HG03060 (cell line): ENCODE measurements at regions not wholly inside any gene's neighbourhood (a gene's known extent, or its start where the extent isn't known, plus 50 kb on each side); places are given as distances from the start of the nearest gene placed in this dataset.

Experiments
- ATAC-seq: cut with Tn5 transposase; IDR thresholded peaks from one replicate; pipeline ENCODE4 v1.9.1; 2021; ENCODE audit warnings: low read depth, moderate number of reproducible peaks; ENCODE audit not compliant: unreplicated experiment

- ATAC-seq: no peak
These were observed 550.6 kb downstream of the LTN1 start for GRCh38 chr21:28442085-28442484.

- ATAC-seq: no peak
These were observed 552.9 kb downstream of the LTN1 start for GRCh38 chr21:28439788-28440187.

- ATAC-seq: no peak
These were observed 553.4 kb downstream of the LTN1 start for GRCh38 chr21:28439251-28439650.

- no peak for ATAC-seq
These were observed 555.6 kb downstream of the LTN1 start for GRCh38 chr21:28437061-28437460.

GRCh38 chr21:28436286-28436932 lies 556.3 kb downstream of the LTN1 start:
- ATAC-seq: no peak

GRCh38 chr21:28431527-28432200 lies 561.0 kb downstream of the LTN1 start:
- no peak for ATAC-seq

- no peak for ATAC-seq
These were observed 561.7 kb downstream of the LTN1 start for GRCh38 chr21:28431022-28431421.

- no peak for ATAC-seq
These were observed 563.5 kb downstream of the LTN1 start for GRCh38 chr21:28429161-28429560.

- no peak for ATAC-seq
These were observed 565.2 kb downstream of the LTN1 start for GRCh38 chr21:28427394-28428022.

GRCh38 chr21:28426545-28426944 lies 566.1 kb downstream of the LTN1 start:
- no peak for ATAC-seq

- no peak for ATAC-seq
These were observed 569.0 kb downstream of the LTN1 start for GRCh38 chr21:28423521-28424190.

- no peak for ATAC-seq
These were observed 570.8 kb downstream of the LTN1 start for GRCh38 chr21:28421716-28422524.

GRCh38 chr21:28419811-28420210 lies 572.9 kb downstream of the LTN1 start:
- ATAC-seq: no peak

- ATAC-seq: no peak
These were observed 573.8 kb downstream of the LTN1 start for GRCh38 chr21:28418726-28419514.

GRCh38 chr21:28410256-28410655 lies 582.4 kb downstream of the LTN1 start:
- no peak for ATAC-seq

- ATAC-seq: no peak
These were observed 590.1 kb downstream of the LTN1 start for GRCh38 chr21:28402616-28402989.

GRCh38 chr21:28397040-28397439 lies 595.6 kb downstream of the LTN1 start:
- no peak for ATAC-seq

GRCh38 chr21:28396421-28396820 lies 596.3 kb downstream of the LTN1 start:
- ATAC-seq: no peak

- no peak for ATAC-seq
These were observed 599.4 kb downstream of the LTN1 start for GRCh38 chr21:28393279-28393678.
